NB4 (cell line): ENCODE measurements at regions not wholly inside any gene's neighbourhood (a gene's known extent, or its start where the extent isn't known, plus 50 kb on each side); places are given as distances from the start of the nearest gene placed in this dataset.

Experiments used
- DNase-seq: peaks from one replicate; pipeline ENCODE4 v3.0.0; 2010; ENCODE audit warnings: low read depth
- H3K4me3 ChIP-seq: one replicate; pipeline ENCODE4 v1.5.1; 2011; ENCODE audit warnings: mild to moderate bottlenecking, low read depth, low read length, moderate library complexity
- CTCF ChIP-seq: IDR thresholded peaks from one replicate; pipeline ENCODE4 v1.5.1; 2012; ENCODE audit warnings: low read depth, low read length
- MAX ChIP-seq: IDR thresholded peaks from 2 replicates; pipeline ENCODE4 v1.6.1; 2011; ENCODE audit warnings: low read depth, low read length
- MYC ChIP-seq: IDR thresholded peaks from 2 replicates; pipeline ENCODE4 v1.6.1; 2011; ENCODE audit warnings: low read depth, low read length
- POLR2A ChIP-seq: IDR thresholded peaks from 2 replicates; pipeline ENCODE4 v1.6.1; 2011; ENCODE audit warnings: mild to moderate bottlenecking; ENCODE audit not compliant: insufficient read length; ENCODE audit errors: extremely low read depth

GRCh38 chr18:8957731-8958130 lies 144.8 kb upstream of the NDUFV2 start:
- H3K4me3 ChIP-seq = no peak overlapping the region
- no peak for DNase-seq
- TF ChIP-seq CTCF (no peak), MAX (no peak), POLR2A (no peak), MYC (no peak)

GRCh38 chr18:8958660-8959059 lies 143.8 kb upstream of the NDUFV2 start:
- no peak for TF ChIP-seq CTCF
- no peak for TF ChIP-seq MYC
- no peak for TF ChIP-seq POLR2A
- TF ChIP-seq MAX = no peak
- DNase-seq = no peak
- H3K4me3 ChIP-seq = no peak overlapping the region

GRCh38 chr18:8959551-8960135 lies 142.9 kb upstream of the NDUFV2 start:
- no peak overlapping the region for H3K4me3 ChIP-seq
- TF ChIP-seq CTCF (no peak), MAX (no peak), MYC (no peak)
- DNase-seq = no peak

- no peak overlapping the region for H3K4me3 ChIP-seq
- TF ChIP-seq MAX (no peak), MYC (no peak), POLR2A (no peak), CTCF (no peak)
- no peak for DNase-seq
These were observed 141.5 kb upstream of the NDUFV2 start for GRCh38 chr18:8960740-8961657.

GRCh38 chr18:8962192-8962779 lies 140.2 kb upstream of the NDUFV2 start:
- no peak overlapping the region for H3K4me3 ChIP-seq

More at GRCh38 chr18:8962192-8962779, 140.2 kb upstream of the NDUFV2 start:
- DNase-seq = no peak
- TF ChIP-seq MAX (no peak), CTCF (no peak), MYC (no peak), POLR2A (no peak)
